Natural killer cell (primary cell): ENCODE measurements at regions not wholly inside any gene's neighbourhood (a gene's known extent, or its start where the extent isn't known, plus 50 kb on each side); places are given as distances from the start of the nearest gene placed in this dataset.

Experiments
- ATAC-seq, 3 donors: fragments of 150-1000 bp in 2 of 3; fragments of 200-7000 bp in 1 of 3; cut with Tn5 transposase; 1 replicate in 1 of 3; 2 replicates in 2 of 3; pipeline ENCODE4 v1.10.0; 2021; ENCODE audit warnings: mild to moderate bottlenecking in 2 of 3, moderate library complexity in 2 of 3
- DNase-seq, 2 donors: peaks; one replicate each; pipeline versions ENCODE4 v3.0.0 to v3.0.0-alpha.2; 2013 to 2021; ENCODE audit warnings: mixed read lengths in 1 of 2
- H3K27ac ChIP-seq: one replicate; pipeline ENCODE4 v1.5.1; 2013; ENCODE audit warnings: mild to moderate bottlenecking, low read length
- H3K27me3 ChIP-seq: one replicate; pipeline ENCODE4 v1.6.1; 2013; ENCODE audit warnings: low read length; ENCODE audit not compliant: control insufficient read depth, insufficient read depth
- H3K36me3 ChIP-seq: one replicate; pipeline ENCODE4 v1.6.1; 2013; ENCODE audit warnings: low read length; ENCODE audit not compliant: control insufficient read depth, insufficient read depth
- H3K4me1 ChIP-seq: one replicate; pipeline ENCODE4 v1.6.1; 2013; ENCODE audit warnings: low read length; ENCODE audit not compliant: control insufficient read depth, insufficient read depth
- H3K4me3 ChIP-seq: one replicate; pipeline ENCODE4 v1.5.1; 2013; ENCODE audit warnings: low read length
- H3K9me3 ChIP-seq: one replicate; pipeline ENCODE4 v1.6.1; 2013; ENCODE audit warnings: low read length; ENCODE audit not compliant: control insufficient read depth, insufficient read depth
- H3K27ac Mint-ChIP-seq, 2 donors: one replicate each; pipeline ENCODE4 v1.8.0; 2022; ENCODE audit warnings: mild to moderate bottlenecking in 2 of 2, mixed read lengths in 2 of 2, moderate library complexity in 1 of 2
- H3K27me3 Mint-ChIP-seq, 2 donors: one replicate each; pipeline ENCODE4 v1.8.0; 2022; ENCODE audit warnings: low read depth in 2 of 2, mixed read lengths in 2 of 2
- H3K36me3 Mint-ChIP-seq: one replicate; pipeline ENCODE4 v1.8.0; 2022; ENCODE audit warnings: mixed read lengths
- H3K4me1 Mint-ChIP-seq, 2 donors: one replicate each; pipeline ENCODE4 v1.8.0; 2022; ENCODE audit warnings: mixed read lengths in 2 of 2
- H3K4me3 Mint-ChIP-seq: one replicate; pipeline ENCODE4 v1.8.0; 2022; ENCODE audit warnings: mild to moderate bottlenecking, moderate library complexity, mixed read lengths
- H3K9me3 Mint-ChIP-seq, 2 donors: one replicate each; pipeline ENCODE4 v1.8.0; 2022; ENCODE audit warnings: mixed read lengths in 2 of 2
- WGBS: methylation state at CpG from one replicate; pipeline ENCODE4 v1.1.7; 2013; ENCODE audit warnings: missing lambda C conversion rate; ENCODE audit not compliant: insufficient coverage; 5-methylcytosine and 5-hydroxymethylcytosine counted together
- intact Hi-C: fragments of 100-400 bp; cut with micrococcal nuclease; formaldehyde crosslinking; loops from one replicate; pipeline ENCODE4 v1.14.2; 2022
- TF ChIP-seq, protein P1 (sequence below): fragments of 200-600 bp; IDR thresholded peaks from one replicate; pipeline ENCODE4 v1.8.0; 2022; ENCODE audit warnings: antibody characterized with exemption

DNA sequence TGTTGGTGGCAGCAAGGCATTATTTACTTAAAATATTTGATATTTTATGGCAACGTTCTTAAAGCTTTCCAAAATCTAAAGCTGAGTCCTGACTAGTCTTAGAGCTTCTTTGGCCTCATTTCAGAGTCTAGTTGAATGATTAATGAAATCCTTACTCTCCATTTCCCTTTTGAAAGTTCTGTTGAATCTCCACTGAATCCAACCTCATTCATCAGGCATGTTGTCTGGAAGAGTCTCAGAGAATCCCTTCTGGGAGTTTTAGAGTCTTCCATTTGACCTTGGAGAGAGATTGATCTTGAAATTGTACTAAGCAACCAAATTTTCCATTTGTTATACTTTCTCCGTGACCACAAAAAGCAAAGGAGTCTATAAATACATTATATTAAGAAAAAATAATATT is 198.5 kb upstream of the TMEM196 start:
- WGBS, result 67% methylated on average over 1 of the region's 2 CpGs
- Histone ChIP-seq H3K36me3 (no peaks in the 10 kb centered on the region), H3K27me3 (no peaks in the 10 kb centered on the region), H3K4me1 (no peaks in the 10 kb centered on the region), H3K9me3 (no peaks in the 10 kb centered on the region), H3K27ac (no peak overlapping the region), H3K4me3 (no peak overlapping the region)
- TF ChIP-seq, protein P1, sequence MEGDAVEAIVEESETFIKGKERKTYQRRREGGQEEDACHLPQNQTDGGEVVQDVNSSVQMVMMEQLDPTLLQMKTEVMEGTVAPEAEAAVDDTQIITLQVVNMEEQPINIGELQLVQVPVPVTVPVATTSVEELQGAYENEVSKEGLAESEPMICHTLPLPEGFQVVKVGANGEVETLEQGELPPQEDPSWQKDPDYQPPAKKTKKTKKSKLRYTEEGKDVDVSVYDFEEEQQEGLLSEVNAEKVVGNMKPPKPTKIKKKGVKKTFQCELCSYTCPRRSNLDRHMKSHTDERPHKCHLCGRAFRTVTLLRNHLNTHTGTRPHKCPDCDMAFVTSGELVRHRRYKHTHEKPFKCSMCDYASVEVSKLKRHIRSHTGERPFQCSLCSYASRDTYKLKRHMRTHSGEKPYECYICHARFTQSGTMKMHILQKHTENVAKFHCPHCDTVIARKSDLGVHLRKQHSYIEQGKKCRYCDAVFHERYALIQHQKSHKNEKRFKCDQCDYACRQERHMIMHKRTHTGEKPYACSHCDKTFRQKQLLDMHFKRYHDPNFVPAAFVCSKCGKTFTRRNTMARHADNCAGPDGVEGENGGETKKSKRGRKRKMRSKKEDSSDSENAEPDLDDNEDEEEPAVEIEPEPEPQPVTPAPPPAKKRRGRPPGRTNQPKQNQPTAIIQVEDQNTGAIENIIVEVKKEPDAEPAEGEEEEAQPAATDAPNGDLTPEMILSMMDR, result no peak
- DNase-seq, result no peak
- H3K4me1 Mint-ChIP-seq, result no peaks in the 10 kb centered on the region
- intact Hi-C loops, result no loop called here
- no peaks in the 10 kb centered on the region for H3K27me3 Mint-ChIP-seq
- H3K27ac Mint-ChIP-seq, result no peak overlapping the region
- peaks cover 4 to 7% of the 10 kb centered on the region in 2 donors for H3K9me3 Mint-ChIP-seq
- H3K36me3 Mint-ChIP-seq, result no peaks in the 10 kb centered on the region
- ATAC-seq, result no peak
- no peak overlapping the region for H3K4me3 Mint-ChIP-seq

DNA sequence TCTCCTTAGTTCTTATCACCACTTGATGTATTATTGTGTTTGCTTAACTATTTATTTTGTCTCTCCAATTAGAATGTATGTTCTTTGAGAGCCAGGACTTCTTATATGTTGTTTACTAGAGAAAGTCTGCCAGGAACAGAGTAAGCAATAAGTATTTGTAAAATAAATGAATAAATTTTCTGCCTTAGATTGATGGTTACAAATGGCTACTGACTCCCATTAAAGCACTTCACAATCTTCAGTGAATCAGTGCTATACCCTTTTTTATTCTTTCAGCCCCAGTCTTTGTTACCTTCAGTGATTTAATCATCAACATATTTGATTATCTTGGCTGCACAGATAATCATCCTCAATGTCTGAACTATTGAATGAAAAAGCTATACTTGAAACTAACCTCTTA is 197.1 kb upstream of the TMEM196 start:
- Histone ChIP-seq H3K4me1 (no peaks in the 10 kb centered on the region), H3K27me3 (no peaks in the 10 kb centered on the region), H3K36me3 (no peaks in the 10 kb centered on the region), H3K4me3 (no peak overlapping the region), H3K9me3 (no peaks in the 10 kb centered on the region), H3K27ac (no peak overlapping the region)
- no peak for ATAC-seq
- intact Hi-C loops, result no loop called here
- TF ChIP-seq, protein P1, result no peak
- no peaks in the 10 kb centered on the region for H3K27me3 Mint-ChIP-seq
- no peaks in the 10 kb centered on the region for H3K36me3 Mint-ChIP-seq
- no peak overlapping the region for H3K4me3 Mint-ChIP-seq
- H3K27ac Mint-ChIP-seq, result no peak overlapping the region
- no peak for DNase-seq
- peaks cover 4 to 7% of the 10 kb centered on the region in 2 donors for H3K9me3 Mint-ChIP-seq
- no peaks in the 10 kb centered on the region for H3K4me1 Mint-ChIP-seq

DNA sequence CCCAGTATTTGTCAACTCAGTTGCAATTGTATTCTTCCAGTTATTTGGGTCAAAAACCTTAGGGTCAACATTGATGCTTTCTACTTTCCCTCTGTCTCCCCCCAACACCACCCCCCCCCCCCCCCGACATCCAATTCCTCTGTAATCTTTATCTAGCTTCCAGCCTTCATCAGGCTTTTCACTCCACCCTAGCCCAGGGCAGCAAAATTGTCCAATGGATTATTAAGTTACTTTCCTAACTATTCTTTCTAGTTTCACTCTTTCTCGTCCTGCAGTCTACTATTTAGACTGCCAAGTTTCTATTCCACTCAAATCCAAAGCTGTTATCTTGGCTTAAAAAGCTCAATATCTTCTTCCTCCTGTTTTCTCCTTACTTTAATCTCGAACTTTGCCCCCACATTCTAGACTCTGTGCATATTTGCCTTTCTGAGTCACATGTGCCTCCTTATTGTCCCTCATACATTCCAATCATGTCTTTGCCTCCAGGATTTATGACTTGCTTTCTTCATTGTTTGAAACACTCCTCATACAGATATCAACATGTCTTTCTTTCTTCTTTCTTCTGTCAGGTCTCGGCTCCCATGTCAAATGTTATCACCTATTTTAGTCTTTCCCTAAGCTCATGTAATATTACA is 196.6 kb upstream of the TMEM196 start:
- Mint-ChIP-seq H3K4me3 (no peak overlapping the region), H3K27me3 (no peaks in the 10 kb centered on the region), H3K4me1 (no peaks in the 10 kb centered on the region), H3K36me3 (no peaks in the 10 kb centered on the region), H3K27ac (no peak overlapping the region), H3K9me3 (peaks cover 4 to 7% of the 10 kb centered on the region in 2 donors)
- Histone ChIP-seq H3K27me3 (no peaks in the 10 kb centered on the region), H3K4me1 (no peaks in the 10 kb centered on the region), H3K4me3 (no peak overlapping the region), H3K9me3 (no peaks in the 10 kb centered on the region), H3K36me3 (no peaks in the 10 kb centered on the region), H3K27ac (no peak overlapping the region)
- ATAC-seq (no peak), DNase-seq (no peak)
- intact Hi-C loops, result no loop called here
- WGBS, result 68% methylated on average over 4 of the region's 4 CpGs
- TF ChIP-seq, protein P1, result no peak

DNA sequence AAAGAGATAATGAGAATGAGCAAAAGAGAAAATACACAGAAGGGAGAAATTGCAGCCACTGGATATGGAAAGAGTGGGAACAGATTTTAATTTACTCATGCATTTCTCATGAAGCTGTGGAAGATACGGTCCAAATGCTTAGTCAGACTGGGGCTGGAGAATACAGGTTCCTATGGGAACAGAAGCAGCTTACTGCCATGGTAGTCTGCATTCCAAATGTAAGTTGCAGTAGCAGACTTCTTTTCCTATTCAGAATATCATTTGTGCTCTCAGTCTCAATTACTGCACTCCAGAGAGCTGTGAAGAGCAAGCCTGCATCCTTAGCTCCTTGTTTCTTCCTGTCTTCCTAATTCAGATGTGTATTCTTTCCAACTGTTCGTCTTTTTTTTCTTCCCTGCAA is 190.8 kb upstream of the TMEM196 start:
- Mint-ChIP-seq H3K4me3 (no peak overlapping the region), H3K4me1 (no peaks in the 10 kb centered on the region), H3K36me3 (no peaks in the 10 kb centered on the region), H3K27ac (no peak overlapping the region), H3K27me3 (no peaks in the 10 kb centered on the region), H3K9me3 (peaks cover 0 to 3% of the 10 kb centered on the region in 2 donors)
- Histone ChIP-seq H3K4me3 (no peak overlapping the region), H3K9me3 (no peaks in the 10 kb centered on the region), H3K27ac (no peak overlapping the region), H3K4me1 (no peaks in the 10 kb centered on the region), H3K36me3 (no peaks in the 10 kb centered on the region), H3K27me3 (no peaks in the 10 kb centered on the region)
- DNase-seq (no peak), ATAC-seq (no peak)
- WGBS, result 89% methylated on average over 2 of the region's 2 CpGs
- intact Hi-C loops, result no loop called here
- TF ChIP-seq, protein P1, result no peak
